GM11168 (cell line): ENCODE measurements at regions not wholly inside any gene's neighbourhood (a gene's known extent, or its start where the extent isn't known, plus 50 kb on each side); places are given as distances from the start of the nearest gene placed in this dataset.
"Not testable (repeated sequence)": the region's sequence is repeated elsewhere in the genome, so short reads cannot be mapped to it uniquely, and the experiment has no call there.

Experiments
- in situ Hi-C: fragments of 300-500 bp; cut with MboI; formaldehyde crosslinking; loops from one replicate; pipeline ENCODE4 v1.12.0; 2022; ENCODE audit warnings: low sequenced_read_pairs; ENCODE audit not compliant: unreplicated experiment

GRCh38 chr11:8768625-8769333 is 86.2 kb downstream of the RPL27A start:
- in situ Hi-C loops: no loop called here

GRCh38 chr11:8772571-8773519 is 90.3 kb downstream of the RPL27A start:
- in situ Hi-C loops: no loop called here

DNA sequence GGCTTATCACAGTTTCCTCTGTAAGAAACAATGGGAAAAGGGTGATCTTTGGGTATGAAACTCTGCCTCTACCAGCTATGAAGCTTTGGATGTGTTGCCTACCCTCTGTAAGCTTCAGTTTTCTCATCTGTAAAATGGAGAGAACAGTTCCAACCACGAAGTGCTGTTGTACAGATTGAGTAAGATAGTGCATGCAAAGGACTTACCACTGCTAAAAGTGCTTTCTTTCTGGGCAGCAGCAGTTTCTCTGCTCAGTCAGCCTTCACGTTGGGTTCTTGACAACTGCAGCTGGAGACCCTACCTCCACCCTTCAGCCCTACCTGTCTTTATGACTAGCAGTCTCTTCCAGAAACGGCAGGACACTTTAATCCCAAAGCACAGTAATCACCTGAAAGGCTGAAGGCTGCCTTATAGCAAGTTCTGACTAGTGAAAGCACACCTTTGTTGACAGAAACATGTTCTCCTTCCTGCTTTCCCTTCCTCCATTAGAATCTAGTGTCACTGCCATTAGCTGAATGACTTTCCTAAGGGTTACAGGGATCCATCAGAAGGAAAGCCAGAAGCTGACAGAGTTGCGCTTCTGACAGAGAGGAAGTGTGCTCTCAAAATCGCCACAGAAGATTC is 91.4 kb downstream of the RPL27A start:
- in situ Hi-C loops: no loop called here

- in situ Hi-C loops: not testable (repeated sequence)
Observed at GRCh38 chr11:8774916-8775315, 92.3 kb downstream of the RPL27A start.

GRCh38 chr11:8775332-8775731 is 92.7 kb downstream of the RPL27A start:
- in situ Hi-C loops: no loop called here

DNA sequence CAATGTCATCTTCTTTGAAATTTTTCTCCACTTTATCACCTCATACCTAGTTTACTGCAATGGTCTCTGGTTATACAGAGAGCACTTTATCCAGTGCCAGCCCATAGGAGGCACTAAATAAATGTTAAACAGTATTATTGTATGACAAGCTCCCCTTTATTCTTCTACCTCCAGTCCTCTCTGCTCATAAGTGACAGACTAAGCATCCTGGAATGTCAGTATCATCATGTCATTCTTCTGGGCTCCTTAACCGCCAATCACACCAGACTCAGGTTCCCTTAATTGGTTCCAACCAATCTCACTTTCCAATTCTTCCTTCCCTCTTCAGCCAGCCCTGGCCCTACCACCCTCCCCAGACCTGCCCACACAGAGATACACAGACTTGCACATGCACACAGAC is 93.1 kb downstream of the RPL27A start:
- in situ Hi-C loops: no loop called here

DNA sequence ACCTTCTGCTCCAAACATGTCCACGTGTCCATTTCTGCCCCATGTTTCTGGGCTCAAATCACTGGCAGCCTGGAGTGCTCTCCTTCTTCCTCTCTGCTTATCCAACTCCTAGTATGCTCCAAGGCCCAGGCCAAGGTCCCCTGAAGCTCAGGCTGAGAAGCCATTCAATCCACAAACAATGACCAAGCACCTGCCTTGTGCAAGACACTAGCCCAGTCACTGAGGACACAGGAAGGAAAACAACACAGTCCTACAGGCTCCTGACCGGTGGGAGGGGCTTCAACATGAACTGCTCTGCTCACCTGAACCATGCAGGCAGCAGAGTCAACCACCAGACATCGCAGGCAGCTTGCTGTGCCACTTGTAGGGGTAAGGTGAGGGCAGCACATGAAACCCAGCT is 93.6 kb downstream of the RPL27A start:
- in situ Hi-C loops: no loop called here

GRCh38 chr11:8777907-8778767 is 95.5 kb downstream of the RPL27A start:
- in situ Hi-C loops: no loop called here

DNA sequence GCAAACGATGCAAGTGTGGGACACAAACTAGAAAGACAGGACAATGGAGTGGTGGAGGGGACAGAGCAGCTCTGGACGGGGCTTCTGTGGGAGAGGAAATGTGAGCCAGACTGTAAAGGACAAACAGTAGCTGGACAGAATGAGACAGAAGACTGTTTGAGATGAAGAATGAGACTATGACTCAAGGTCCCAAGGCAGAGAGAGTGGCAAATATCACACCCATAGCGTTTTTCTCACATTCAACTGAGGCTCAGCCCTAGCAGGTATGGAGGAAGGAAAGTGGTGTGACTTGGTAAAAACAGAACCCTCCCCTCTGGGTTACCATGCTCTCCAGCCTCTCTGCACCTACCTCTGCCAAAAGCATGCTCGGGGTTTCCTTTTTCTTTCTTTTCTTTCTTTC is 96.5 kb downstream of the RPL27A start:
- in situ Hi-C loops: no loop called here

- in situ Hi-C loops: no loop called here
Observed at GRCh38 chr11:8779732-8780131, 97.1 kb downstream of the RPL27A start.

GRCh38 chr11:8784954-8785353 is 102.4 kb downstream of the RPL27A start:
- in situ Hi-C loops: no loop called here

- in situ Hi-C loops: no loop called here
Observed at GRCh38 chr11:8785457-8785856, 102.9 kb downstream of the RPL27A start.

- in situ Hi-C loops: no loop called here
Observed at GRCh38 chr11:8785998-8786397, 103.4 kb downstream of the RPL27A start.

GRCh38 chr11:8786933-8787332 is 104.3 kb downstream of the RPL27A start:
- in situ Hi-C loops: no loop called here

DNA sequence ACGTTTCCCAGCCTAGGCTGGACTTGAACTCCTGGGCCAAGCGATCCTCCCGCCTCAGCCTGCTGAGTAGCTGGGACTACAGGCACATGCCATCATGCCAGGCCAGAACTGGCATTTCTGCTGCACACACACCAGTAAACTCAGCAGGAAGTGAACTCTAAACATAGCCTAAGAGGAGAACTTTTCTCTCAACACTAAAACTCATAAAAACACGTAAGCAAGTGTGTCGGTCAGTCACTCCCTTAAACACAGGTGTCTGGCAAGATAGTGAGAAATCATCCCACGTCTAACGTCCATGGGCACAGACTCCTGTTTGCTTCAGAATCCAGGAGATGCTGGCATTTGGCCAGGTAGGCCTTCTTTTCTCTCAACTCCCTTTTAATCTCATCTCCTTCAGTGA is 104.8 kb downstream of the RPL27A start:
- in situ Hi-C loops: no loop called here

- in situ Hi-C loops: no loop called here
Observed at GRCh38 chr11:8788616-8789015, 106.0 kb downstream of the RPL27A start.

- in situ Hi-C loops: no loop called here
Observed at GRCh38 chr11:8789864-8790263, 107.3 kb downstream of the RPL27A start.

GRCh38 chr11:8790968-8791367 is 108.4 kb downstream of the RPL27A start:
- in situ Hi-C loops: no loop called here

DNA sequence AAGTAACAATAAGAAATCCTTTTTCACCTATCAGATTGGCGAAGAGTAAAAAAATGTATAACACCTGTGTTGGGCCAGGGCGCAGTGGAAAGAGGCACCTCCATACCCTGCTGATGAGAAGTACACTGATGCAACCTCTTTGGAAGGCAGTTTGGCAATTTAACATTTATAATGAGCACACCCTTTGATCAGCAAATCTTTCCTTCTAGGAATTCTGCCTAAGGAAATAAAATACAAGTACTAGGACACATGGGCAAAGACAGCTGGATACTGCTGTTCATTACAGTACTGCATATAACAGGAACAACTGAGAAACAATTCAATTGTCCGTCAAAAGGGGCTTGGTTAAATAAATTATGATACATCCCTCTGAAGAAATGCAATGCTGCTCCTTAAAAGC is 110.1 kb downstream of the RPL27A start:
- in situ Hi-C loops: no loop called here

DNA sequence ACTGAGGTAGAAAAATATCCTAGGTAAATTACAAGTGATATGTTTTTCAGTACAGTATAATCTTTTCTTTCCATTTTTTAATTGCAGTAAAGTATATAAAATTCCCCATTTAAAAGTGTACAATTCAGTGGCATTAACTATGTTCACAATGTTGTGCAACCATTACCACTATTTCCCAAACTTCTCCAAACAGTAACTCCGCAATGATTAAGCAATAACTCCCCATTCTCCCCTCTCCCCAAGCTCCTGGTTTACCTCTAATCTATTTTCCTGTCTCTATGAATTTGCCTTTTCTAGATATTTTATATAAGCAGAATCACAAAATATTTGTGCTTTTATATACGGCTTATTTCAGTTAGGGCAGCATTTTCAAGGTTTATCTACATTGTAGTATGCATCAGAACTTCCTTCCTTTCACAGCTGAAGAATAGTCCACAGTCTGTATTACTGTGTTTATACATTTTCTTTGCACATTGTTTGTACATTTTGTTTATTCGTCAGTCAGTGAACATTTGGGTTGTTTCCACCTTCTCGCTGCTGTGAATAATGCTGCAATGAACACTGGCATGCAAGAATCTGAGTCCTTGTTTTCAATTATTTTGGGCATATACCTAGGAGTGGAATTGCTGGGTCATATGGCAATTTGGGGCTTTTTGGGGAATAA is 110.7 kb downstream of the RPL27A start:
- in situ Hi-C loops: no loop called here
